Rectal smooth muscle tissue (tissue), 1 donor: ENCODE measurements at regions not wholly inside any gene's neighbourhood (a gene's known extent, or its start where the extent isn't known, plus 50 kb on each side); places are given as distances from the start of the nearest gene placed in this dataset.
"Not testable (repeated sequence)": the region's sequence is repeated elsewhere in the genome, so short reads cannot be mapped to it uniquely, and the experiment has no call there.

Experiments
- H3K27ac ChIP-seq: one replicate; pipeline ENCODE4 v1.7.0; 2013; ENCODE audit warnings: low read depth, low read length, inconsistent platforms
- H3K27me3 ChIP-seq: one replicate; pipeline ENCODE4 v1.7.0; 2013; ENCODE audit warnings: low read length; ENCODE audit not compliant: control insufficient read depth, insufficient read depth
- H3K36me3 ChIP-seq: one replicate; pipeline ENCODE4 v1.7.0; 2013; ENCODE audit warnings: low read length; ENCODE audit not compliant: control insufficient read depth, insufficient read depth
- H3K4me1 ChIP-seq: one replicate; pipeline ENCODE4 v1.7.0; 2013; ENCODE audit warnings: low read length; ENCODE audit not compliant: control insufficient read depth, insufficient read depth
- H3K4me3 ChIP-seq: one replicate; pipeline ENCODE4 v1.7.0; 2013; ENCODE audit warnings: low read length
- H3K9ac ChIP-seq: one replicate; pipeline ENCODE4 v1.7.0; 2013; ENCODE audit warnings: low read length

GRCh38 chr14:21825845-21826244, 152.2 kb upstream of the OR4E1 start:
- Histone ChIP-seq H3K36me3 (no peaks in the 10 kb centered on the region), H3K4me1 (no peaks in the 10 kb centered on the region), H3K4me3 (no peak overlapping the region), H3K27ac (no peak overlapping the region), H3K9ac (no peak overlapping the region), H3K27me3 (no peaks in the 10 kb centered on the region)

- Histone ChIP-seq H3K9ac (no peak overlapping the region), H3K36me3 (no peaks in the 10 kb centered on the region), H3K4me3 (no peak overlapping the region), H3K27me3 (no peaks in the 10 kb centered on the region), H3K4me1 (no peaks in the 10 kb centered on the region), H3K27ac (no peak overlapping the region)
Observed at GRCh38 chr14:21825149-21825743, 151.6 kb upstream of the OR4E1 start.

- no peaks in the 10 kb centered on the region for H3K36me3 ChIP-seq
- no peaks in the 10 kb centered on the region for H3K4me1 ChIP-seq
- H3K9ac ChIP-seq = no peak overlapping the region
- H3K27ac ChIP-seq = no peak overlapping the region
- no peaks in the 10 kb centered on the region for H3K27me3 ChIP-seq
- no peak overlapping the region for H3K4me3 ChIP-seq
Observed at GRCh38 chr14:21822109-21822508, 148.5 kb upstream of the OR4E1 start.

GRCh38 chr14:21820631-21821030, 147.0 kb upstream of the OR4E1 start:
- Histone ChIP-seq H3K4me1 (no peaks in the 10 kb centered on the region), H3K36me3 (no peaks in the 10 kb centered on the region), H3K9ac (no peak overlapping the region), H3K27ac (no peak overlapping the region), H3K27me3 (no peaks in the 10 kb centered on the region), H3K4me3 (no peak overlapping the region)

GRCh38 chr14:21819891-21820290, 146.3 kb upstream of the OR4E1 start:
- not testable (repeated sequence) for H3K27ac ChIP-seq, H3K27me3 ChIP-seq, H3K36me3 ChIP-seq, H3K4me1 ChIP-seq, H3K9ac ChIP-seq, H3K4me3 ChIP-seq

- not testable (repeated sequence) for H3K36me3 ChIP-seq, H3K4me3 ChIP-seq, H3K27ac ChIP-seq, H3K27me3 ChIP-seq, H3K9ac ChIP-seq, H3K4me1 ChIP-seq
Observed at GRCh38 chr14:21817010-21817409, 143.4 kb upstream of the OR4E1 start.

- Histone ChIP-seq H3K27ac (no peak overlapping the region), H3K4me1 (no peaks in the 10 kb centered on the region), H3K4me3 (no peak overlapping the region), H3K36me3 (no peaks in the 10 kb centered on the region), H3K9ac (no peak overlapping the region), H3K27me3 (no peaks in the 10 kb centered on the region)
Observed at GRCh38 chr14:21807975-21808374, 134.4 kb upstream of the OR4E1 start.

- no peaks in the 10 kb centered on the region for H3K27me3 ChIP-seq
- H3K4me1 ChIP-seq = no peaks in the 10 kb centered on the region
- H3K36me3 ChIP-seq = no peaks in the 10 kb centered on the region
- H3K9ac ChIP-seq = no peak overlapping the region
- no peak overlapping the region for H3K4me3 ChIP-seq
- H3K27ac ChIP-seq = no peak overlapping the region
Observed at GRCh38 chr14:21804981-21805380, 131.4 kb upstream of the OR4E1 start.

GRCh38 chr14:21802441-21802840, 128.8 kb upstream of the OR4E1 start:
- Histone ChIP-seq H3K27ac (no peak overlapping the region), H3K36me3 (no peaks in the 10 kb centered on the region), H3K9ac (no peak overlapping the region), H3K4me3 (no peak overlapping the region), H3K27me3 (no peaks in the 10 kb centered on the region), H3K4me1 (no peaks in the 10 kb centered on the region)

GRCh38 chr14:21796916-21797315, 123.3 kb upstream of the OR4E1 start:
- Histone ChIP-seq H3K36me3 (no peaks in the 10 kb centered on the region), H3K4me3 (no peak overlapping the region), H3K4me1 (no peaks in the 10 kb centered on the region), H3K9ac (no peak overlapping the region), H3K27ac (no peak overlapping the region), H3K27me3 (no peaks in the 10 kb centered on the region)

- no peaks in the 10 kb centered on the region for H3K36me3 ChIP-seq
- no peak overlapping the region for H3K27ac ChIP-seq
- no peaks in the 10 kb centered on the region for H3K27me3 ChIP-seq
- no peaks in the 10 kb centered on the region for H3K4me1 ChIP-seq
- no peak overlapping the region for H3K4me3 ChIP-seq
- H3K9ac ChIP-seq = no peak overlapping the region
Observed at GRCh38 chr14:21795456-21795855, 121.8 kb upstream of the OR4E1 start.

- H3K27me3 ChIP-seq = no peaks in the 10 kb centered on the region
- no peak overlapping the region for H3K4me3 ChIP-seq
- H3K36me3 ChIP-seq = no peaks in the 10 kb centered on the region
- no peak overlapping the region for H3K27ac ChIP-seq
- H3K4me1 ChIP-seq = no peaks in the 10 kb centered on the region
- no peak overlapping the region for H3K9ac ChIP-seq
Observed at GRCh38 chr14:21791749-21792148, 118.1 kb upstream of the OR4E1 start.

- not testable (repeated sequence) for H3K9ac ChIP-seq, H3K4me1 ChIP-seq, H3K4me3 ChIP-seq, H3K36me3 ChIP-seq, H3K27ac ChIP-seq, H3K27me3 ChIP-seq
Observed at GRCh38 chr14:21788687-21789086, 115.1 kb upstream of the OR4E1 start.
